ENCODE measurements at regions not wholly inside any gene's neighbourhood (a gene's known extent, or its start where the extent isn't known, plus 50 kb on each side); places are given as distances from the start of the nearest gene placed in this dataset.

- no peaks in the 10 kb centered on the region for H3K9me3 ChIP-seq (ENCODE audit: control insufficient read depth, insufficient read depth, low read depth, low read length)
- H3K27ac ChIP-seq (ENCODE audit: extremely low read depth, low read depth, low read length) = no peak overlapping the region
- TF ChIP-seq REST (tag by site-specific recombination; IDR thresholded peaks at IDR 0.05) = no peak
- no peak for TF ChIP-seq ZNF768 (tag by site-specific recombination; IDR thresholded peaks at IDR 0.05)
- TF ChIP-seq ZNF600 (tag by site-specific recombination; IDR thresholded peaks at IDR 0.05) = no peak
- no peak for TF ChIP-seq ZSCAN18 (tag by site-specific recombination; IDR thresholded peaks at IDR 0.05)
- no peak for TF ChIP-seq ZSCAN5A (tag by site-specific recombination; IDR thresholded peaks at IDR 0.05)
- TF ChIP-seq ZNF76 (tag by site-specific recombination; IDR thresholded peaks at IDR 0.05; ENCODE audit: borderline replicate concordance, low read depth) = no peak
- no peak for TF ChIP-seq ZNF114 (tag by site-specific recombination; IDR thresholded peaks at IDR 0.05)
- TF ChIP-seq ZFP41 (tag by site-specific recombination; IDR thresholded peaks at IDR 0.05; ENCODE audit: borderline replicate concordance) = no peak
- TF ChIP-seq ZNF302 (tag by site-specific recombination; IDR thresholded peaks at IDR 0.05; ENCODE audit: low read depth) = no peak
- no peak for TF ChIP-seq SCRT1 (tag by site-specific recombination; IDR thresholded peaks at IDR 0.05; ENCODE audit: borderline replicate concordance)
- TF ChIP-seq ZNF621 (tag by site-specific recombination; IDR thresholded peaks at IDR 0.05) = no peak
- TF ChIP-seq ZNF223 (tag by site-specific recombination; IDR thresholded peaks at IDR 0.05) = no peak
- TF ChIP-seq ZNF184 (tag by site-specific recombination; IDR thresholded peaks at IDR 0.05) = no peak
- no peak for TF ChIP-seq ZNF426 (tag by site-specific recombination; IDR thresholded peaks at IDR 0.05)
- no peak for TF ChIP-seq ZNF133 (tag by site-specific recombination; IDR thresholded peaks at IDR 0.05)
- no peak for TF ChIP-seq CTCF (tag by site-specific recombination; IDR thresholded peaks at IDR 0.05)
- TF ChIP-seq ZNF354C (tag by site-specific recombination; IDR thresholded peaks at IDR 0.05; ENCODE audit: borderline replicate concordance, low read depth) = no peak
- TF ChIP-seq TRIM28 (IDR thresholded peaks at IDR 0.05; ENCODE audit: borderline replicate concordance, low read length) = no peak
- no peak for TF ChIP-seq ZNF274 (IDR thresholded peaks at IDR 0.05; ENCODE audit: low read length)
- no peak for TF ChIP-seq ZNF274 (tag by site-specific recombination; IDR thresholded peaks at IDR 0.05; ENCODE audit: borderline replicate concordance)
- TF ChIP-seq ZBTB20 (tag by site-specific recombination; IDR thresholded peaks at IDR 0.05) = no peak
- CTCF ChIA-PET = interaction anchor here (0.7 kb wide), 1 partner anchor 143 kb away, joined by 3 read pairs; no protein-coding TSS in a partner anchor
- no peaks in the 10 kb centered on the region for H3K4me1 ChIP-seq (ENCODE audit: control insufficient read depth, insufficient read depth, low read length)
- POLR2A ChIA-PET = no interaction called here
- H3K36me3 ChIP-seq (ENCODE audit: control insufficient read depth in 2 of 2, insufficient read depth in 1 of 2, low read length in 2 of 2) = no peaks in the 10 kb centered on the region
- no peak overlapping the region for H3K4me3 ChIP-seq (ENCODE audit: low read depth, low read length)
Observed at GRCh38 chr12:111250251-111250881, 118.5 kb downstream of the PHETA1 start.

All from HEK293 (cell line).